ENCODE measurements at regions not wholly inside any gene's neighbourhood (a gene's known extent, or its start where the extent isn't known, plus 50 kb on each side); places are given as distances from the start of the nearest gene placed in this dataset.

DNA sequence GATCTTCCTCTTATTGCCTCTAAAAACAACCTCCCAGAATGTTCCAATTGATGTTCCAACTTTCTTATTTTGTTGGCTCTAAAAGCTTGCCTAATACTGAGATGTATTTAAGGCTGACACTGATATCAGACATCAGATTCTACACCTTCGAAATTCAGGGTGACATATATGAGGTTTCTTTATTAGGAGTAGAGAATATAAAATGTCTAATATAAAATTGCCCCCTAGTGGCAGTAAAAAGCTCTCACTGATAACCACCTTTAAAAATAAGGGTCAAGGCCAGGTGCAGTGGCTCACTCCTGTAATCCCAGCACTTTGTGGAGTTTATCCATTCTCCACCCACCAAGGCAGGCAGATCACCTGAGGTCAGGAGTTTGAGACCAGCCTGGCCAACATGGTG, 789.7 kb upstream of the SLC39A10 start:
- TF ChIP-seq, protein P1, sequence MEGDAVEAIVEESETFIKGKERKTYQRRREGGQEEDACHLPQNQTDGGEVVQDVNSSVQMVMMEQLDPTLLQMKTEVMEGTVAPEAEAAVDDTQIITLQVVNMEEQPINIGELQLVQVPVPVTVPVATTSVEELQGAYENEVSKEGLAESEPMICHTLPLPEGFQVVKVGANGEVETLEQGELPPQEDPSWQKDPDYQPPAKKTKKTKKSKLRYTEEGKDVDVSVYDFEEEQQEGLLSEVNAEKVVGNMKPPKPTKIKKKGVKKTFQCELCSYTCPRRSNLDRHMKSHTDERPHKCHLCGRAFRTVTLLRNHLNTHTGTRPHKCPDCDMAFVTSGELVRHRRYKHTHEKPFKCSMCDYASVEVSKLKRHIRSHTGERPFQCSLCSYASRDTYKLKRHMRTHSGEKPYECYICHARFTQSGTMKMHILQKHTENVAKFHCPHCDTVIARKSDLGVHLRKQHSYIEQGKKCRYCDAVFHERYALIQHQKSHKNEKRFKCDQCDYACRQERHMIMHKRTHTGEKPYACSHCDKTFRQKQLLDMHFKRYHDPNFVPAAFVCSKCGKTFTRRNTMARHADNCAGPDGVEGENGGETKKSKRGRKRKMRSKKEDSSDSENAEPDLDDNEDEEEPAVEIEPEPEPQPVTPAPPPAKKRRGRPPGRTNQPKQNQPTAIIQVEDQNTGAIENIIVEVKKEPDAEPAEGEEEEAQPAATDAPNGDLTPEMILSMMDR (IDR thresholded peaks at IDR 0.05; ENCODE audit: low read length): peak; percentile 50
- no peak for TF ChIP-seq EZH2 (optimal IDR thresholded peaks at IDR 0.05; ENCODE audit: low read depth, low read length)
